ENCODE measurements at regions not wholly inside any gene's neighbourhood (a gene's known extent, or its start where the extent isn't known, plus 50 kb on each side); places are given as distances from the start of the nearest gene placed in this dataset.

GRCh38 chr6:156413154-156413553, 364.0 kb upstream of the ARID1B start:
- Histone ChIP-seq H3K27me3 (replicated peaks) (no peaks in the 10 kb centered on the region), H3K27ac (no peak overlapping the region), H3K4me3 (no peak overlapping the region), H3K4me1 (replicated peaks) (peaks cover 7% of the 10 kb centered on the region; the same call in 1 of the 2 replicates), H3K36me3 (no peaks in the 10 kb centered on the region), H3K9me3 (replicated peaks) (no peaks in the 10 kb centered on the region)
- no peak for DNase-seq (ENCODE audit: low read depth in 1 of 2, low spot score in 2 of 2)

DNA sequence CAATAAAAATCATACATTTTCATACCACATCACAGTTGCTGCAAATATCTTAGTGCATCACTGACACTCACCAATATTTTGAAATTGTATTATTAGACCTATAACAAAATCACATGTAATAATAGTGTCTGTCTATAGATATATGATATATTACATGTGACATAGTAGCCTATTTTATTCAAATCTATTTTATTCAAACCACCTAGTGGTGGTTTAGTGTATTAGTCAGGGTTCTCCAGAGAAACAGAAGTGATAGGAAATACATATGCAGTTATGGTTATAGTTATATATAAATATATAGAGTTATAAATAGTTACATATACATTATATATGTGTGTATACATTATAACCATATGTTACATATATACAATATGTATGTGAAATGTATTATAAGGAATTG, 366.5 kb upstream of the ARID1B start:
- no peaks in the 10 kb centered on the region for H3K36me3 ChIP-seq
- no peaks in the 10 kb centered on the region for H3K9me3 ChIP-seq (replicated peaks)
- no peak overlapping the region for H3K27ac ChIP-seq
- peaks cover 7% of the 10 kb centered on the region; the same call in 1 of the 2 replicates for H3K4me1 ChIP-seq (replicated peaks)
- DNase-seq (ENCODE audit: low read depth in 1 of 2, low spot score in 2 of 2), result no peak
- no peaks in the 10 kb centered on the region for H3K27me3 ChIP-seq (replicated peaks)
- no peak overlapping the region for H3K4me3 ChIP-seq

DNA sequence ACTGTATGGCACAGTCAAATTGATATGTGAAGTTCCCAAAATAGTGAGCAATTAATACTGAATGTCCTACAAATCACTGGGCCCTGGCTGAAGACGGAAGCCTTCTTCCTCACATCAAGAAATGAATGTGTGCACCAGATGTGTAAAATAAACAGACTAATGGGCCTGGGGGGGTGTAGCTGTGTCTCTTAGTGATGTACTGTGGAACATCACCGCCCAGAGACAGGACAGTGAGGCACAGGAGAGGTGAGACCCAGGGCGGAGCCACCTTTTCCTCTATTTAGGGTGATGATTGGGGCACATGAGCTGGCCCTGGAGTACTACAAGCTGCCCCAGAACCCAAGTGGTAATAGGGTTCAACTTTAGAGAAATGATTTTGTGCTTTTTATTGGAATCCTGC, 368.5 kb upstream of the ARID1B start:
- H3K36me3 ChIP-seq, result no peaks in the 10 kb centered on the region
- no peak overlapping the region for H3K27ac ChIP-seq
- no peaks in the 10 kb centered on the region for H3K9me3 ChIP-seq (replicated peaks)
- no peak for DNase-seq (ENCODE audit: low read depth in 1 of 2, low spot score in 2 of 2)
- no peaks in the 10 kb centered on the region for H3K27me3 ChIP-seq (replicated peaks)
- H3K4me3 ChIP-seq, result no peak overlapping the region
- peaks cover 7% of the 10 kb centered on the region; the same call in 1 of the 2 replicates for H3K4me1 ChIP-seq (replicated peaks)

- Histone ChIP-seq H3K27ac (no peak overlapping the region), H3K4me3 (no peak overlapping the region), H3K36me3 (no peaks in the 10 kb centered on the region), H3K4me1 (replicated peaks) (no peaks in the 10 kb centered on the region), H3K27me3 (replicated peaks) (no peaks in the 10 kb centered on the region), H3K9me3 (replicated peaks) (no peaks in the 10 kb centered on the region)
- no peak for DNase-seq (ENCODE audit: low read depth in 1 of 2, low spot score in 2 of 2)
These were observed 369.8 kb upstream of the ARID1B start for GRCh38 chr6:156407334-156407733.

DNA sequence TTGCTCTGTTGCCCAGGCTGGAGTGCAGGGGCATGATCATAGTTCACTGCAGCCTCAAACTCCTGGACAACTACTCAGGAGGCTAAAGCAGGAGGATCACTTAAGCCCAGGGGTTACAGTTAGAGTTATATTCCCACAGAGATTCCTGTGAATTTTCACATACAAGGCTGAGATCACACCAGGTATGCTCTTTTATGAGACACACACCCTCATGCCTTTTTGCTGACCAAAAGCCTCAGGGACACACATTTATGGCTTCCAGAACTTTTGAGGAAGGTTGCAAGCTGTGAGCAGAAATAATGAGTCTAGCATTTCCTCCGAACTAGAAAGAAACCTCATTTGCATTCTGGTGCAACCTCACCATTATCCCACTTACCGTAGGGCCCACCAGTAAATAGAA, 370.5 kb upstream of the ARID1B start:
- Histone ChIP-seq H3K27ac (no peak overlapping the region), H3K9me3 (replicated peaks) (no peaks in the 10 kb centered on the region), H3K4me3 (no peak overlapping the region), H3K36me3 (no peaks in the 10 kb centered on the region), H3K4me1 (replicated peaks) (no peaks in the 10 kb centered on the region), H3K27me3 (replicated peaks) (no peaks in the 10 kb centered on the region)
- no peak for DNase-seq (ENCODE audit: low read depth in 1 of 2, low spot score in 2 of 2)

- Histone ChIP-seq H3K9me3 (replicated peaks) (no peaks in the 10 kb centered on the region), H3K36me3 (no peaks in the 10 kb centered on the region), H3K27me3 (replicated peaks) (no peaks in the 10 kb centered on the region), H3K4me1 (replicated peaks) (no peaks in the 10 kb centered on the region), H3K4me3 (no peak overlapping the region), H3K27ac (no peak overlapping the region)
- no peak for DNase-seq (ENCODE audit: low read depth in 1 of 2, low spot score in 2 of 2)
These were observed 371.1 kb upstream of the ARID1B start for GRCh38 chr6:156406099-156406498.

- Histone ChIP-seq H3K36me3 (no peaks in the 10 kb centered on the region), H3K9me3 (replicated peaks) (no peaks in the 10 kb centered on the region), H3K4me1 (replicated peaks) (no peaks in the 10 kb centered on the region)
These were observed 374.6 kb upstream of the ARID1B start for GRCh38 chr6:156402628-156403027.

DNA sequence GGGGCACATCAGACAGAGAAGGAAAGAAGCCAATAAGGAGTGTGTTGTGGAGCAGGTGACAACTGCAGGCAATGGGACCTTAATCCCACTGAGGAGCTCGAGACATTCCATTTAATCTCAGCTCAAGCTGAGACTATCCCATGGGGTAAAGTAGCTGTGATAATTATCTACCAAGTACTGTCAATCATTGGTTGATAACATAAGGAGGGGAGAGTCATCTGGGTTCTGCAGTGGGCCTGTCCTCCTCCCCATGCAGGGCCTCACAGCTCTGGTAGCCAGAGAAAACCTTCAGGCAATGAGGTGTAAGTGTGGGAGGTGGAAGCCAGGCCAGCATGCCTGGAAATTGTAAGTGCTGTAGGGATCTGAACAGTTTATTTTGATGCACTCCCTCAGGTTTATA, 375.0 kb upstream of the ARID1B start:
- H3K4me3 ChIP-seq, result no peak overlapping the region
- H3K27ac ChIP-seq, result no peak overlapping the region
- H3K27me3 ChIP-seq (replicated peaks), result no peaks in the 10 kb centered on the region
- H3K4me1 ChIP-seq (replicated peaks), result no peaks in the 10 kb centered on the region
- no peaks in the 10 kb centered on the region for H3K9me3 ChIP-seq (replicated peaks)
- DNase-seq (ENCODE audit: low read depth in 1 of 2, low spot score in 2 of 2), result no peak
- H3K36me3 ChIP-seq, result no peaks in the 10 kb centered on the region

More at GRCh38 chr6:156402628-156403027, 374.6 kb upstream of the ARID1B start:
- Histone ChIP-seq H3K4me3 (no peak overlapping the region), H3K27me3 (replicated peaks) (no peaks in the 10 kb centered on the region), H3K27ac (no peak overlapping the region)
- no peak for DNase-seq (ENCODE audit: low read depth in 1 of 2, low spot score in 2 of 2)

DNA sequence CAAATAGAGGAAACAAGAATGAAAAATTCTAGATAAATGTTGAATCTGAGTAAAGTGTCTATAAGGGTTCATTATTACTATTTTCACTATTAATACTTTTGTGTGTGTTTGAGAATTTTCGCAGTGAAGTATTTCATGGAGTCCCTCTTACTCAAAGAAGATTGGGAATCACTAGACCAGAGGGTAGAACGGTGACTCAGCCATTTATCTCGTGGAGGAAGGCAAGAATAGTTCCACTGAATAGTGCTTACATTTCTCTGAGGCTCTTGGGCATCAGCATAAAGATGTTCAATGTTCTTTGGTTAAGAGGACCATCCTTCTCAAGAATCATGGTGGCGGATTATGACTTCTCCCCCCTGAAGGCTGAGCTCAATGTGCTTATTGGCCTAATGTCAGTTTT, 376.7 kb upstream of the ARID1B start:
- Histone ChIP-seq H3K9me3 (replicated peaks) (no peaks in the 10 kb centered on the region), H3K4me3 (no peak overlapping the region), H3K27me3 (replicated peaks) (no peaks in the 10 kb centered on the region), H3K36me3 (no peaks in the 10 kb centered on the region), H3K4me1 (replicated peaks) (no peaks in the 10 kb centered on the region), H3K27ac (no peak overlapping the region)
- DNase-seq (ENCODE audit: low read depth in 1 of 2, low spot score in 2 of 2), result no peak

DNA sequence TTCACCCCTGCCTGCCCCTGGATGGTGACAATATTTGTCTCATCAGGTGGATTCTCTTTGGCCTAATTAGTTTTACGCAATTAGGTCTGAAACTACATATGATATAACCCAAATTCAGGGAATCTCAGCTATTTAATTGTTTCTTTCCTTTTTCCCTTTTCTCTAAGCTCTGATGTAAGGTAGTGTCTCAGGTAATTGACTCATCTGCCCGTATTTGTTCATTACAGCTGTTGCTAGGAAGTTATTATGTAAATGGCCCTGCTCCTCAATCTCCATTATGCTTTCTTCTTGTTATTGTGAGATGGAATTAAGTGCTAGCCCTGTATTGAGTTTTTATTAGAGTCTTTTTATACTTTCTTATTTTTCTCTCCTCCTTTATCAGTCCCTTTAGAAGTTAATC, 378.2 kb upstream of the ARID1B start:
- H3K4me3 ChIP-seq, result no peak overlapping the region
- H3K36me3 ChIP-seq, result no peaks in the 10 kb centered on the region
- H3K9me3 ChIP-seq (replicated peaks), result no peaks in the 10 kb centered on the region
- H3K27me3 ChIP-seq (replicated peaks), result no peaks in the 10 kb centered on the region
- no peak for DNase-seq (ENCODE audit: low read depth in 1 of 2, low spot score in 2 of 2)
- no peaks in the 10 kb centered on the region for H3K4me1 ChIP-seq (replicated peaks)
- H3K27ac ChIP-seq, result no peak overlapping the region

GRCh38 chr6:156398371-156398770, 378.8 kb upstream of the ARID1B start:
- no peak for DNase-seq (ENCODE audit: low read depth in 1 of 2, low spot score in 2 of 2)
- H3K4me3 ChIP-seq, result no peak overlapping the region
- H3K4me1 ChIP-seq (replicated peaks), result no peaks in the 10 kb centered on the region
- no peaks in the 10 kb centered on the region for H3K27me3 ChIP-seq (replicated peaks)
- H3K27ac ChIP-seq, result no peak overlapping the region
- H3K36me3 ChIP-seq, result no peaks in the 10 kb centered on the region
- no peaks in the 10 kb centered on the region for H3K9me3 ChIP-seq (replicated peaks)

DNA sequence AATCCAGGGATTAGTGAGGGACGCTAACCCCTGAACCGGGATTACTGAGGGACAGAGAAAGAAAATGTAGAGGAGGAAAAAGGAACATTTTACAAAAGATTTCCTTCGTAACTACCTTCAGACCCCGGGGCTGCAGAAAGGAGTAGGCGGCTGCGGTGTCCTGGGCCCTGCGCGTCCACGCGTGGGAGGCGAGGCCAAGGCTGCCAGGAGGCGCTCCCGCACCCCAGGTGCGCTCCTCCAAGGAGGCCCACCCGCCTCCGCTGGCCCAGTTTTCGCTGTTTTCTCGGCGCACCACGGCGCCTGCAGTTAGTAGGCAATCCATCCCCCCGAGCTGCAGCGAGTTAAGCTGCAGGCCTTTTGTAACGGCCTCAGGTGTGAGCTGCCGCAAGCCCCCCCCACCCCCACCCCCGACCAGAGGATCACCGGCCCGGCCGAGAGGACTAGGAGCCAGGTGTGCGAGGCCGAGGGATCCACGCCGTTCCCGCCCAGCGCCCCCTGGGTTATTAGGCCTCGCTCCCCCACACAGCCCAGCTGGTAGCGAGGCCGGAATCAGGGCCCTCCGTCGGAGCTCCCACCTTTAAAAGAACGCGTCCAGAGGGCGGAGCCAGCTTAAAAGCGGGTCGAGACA, 380.3 kb upstream of the ARID1B start:
- Histone ChIP-seq H3K4me3 (no peak overlapping the region), H3K36me3 (no peaks in the 10 kb centered on the region)
- no peak for DNase-seq (ENCODE audit: low read depth in 1 of 2, low spot score in 2 of 2)

GRCh38 chr6:156396068-156396771, 381.0 kb upstream of the ARID1B start:
- Histone ChIP-seq H3K4me1 (replicated peaks) (no peaks in the 10 kb centered on the region), H3K4me3 (no peak overlapping the region), H3K36me3 (no peaks in the 10 kb centered on the region), H3K9me3 (replicated peaks) (no peaks in the 10 kb centered on the region), H3K27ac (no peak overlapping the region), H3K27me3 (replicated peaks) (no peaks in the 10 kb centered on the region)
- DNase-seq (ENCODE audit: low read depth in 1 of 2, low spot score in 2 of 2), result no peak

More for the DNA sequence above, 380.3 kb upstream of the ARID1B start:
- Histone ChIP-seq H3K27me3 (replicated peaks) (no peaks in the 10 kb centered on the region), H3K4me1 (replicated peaks) (no peaks in the 10 kb centered on the region), H3K27ac (no peak overlapping the region), H3K9me3 (replicated peaks) (no peaks in the 10 kb centered on the region)

DNA sequence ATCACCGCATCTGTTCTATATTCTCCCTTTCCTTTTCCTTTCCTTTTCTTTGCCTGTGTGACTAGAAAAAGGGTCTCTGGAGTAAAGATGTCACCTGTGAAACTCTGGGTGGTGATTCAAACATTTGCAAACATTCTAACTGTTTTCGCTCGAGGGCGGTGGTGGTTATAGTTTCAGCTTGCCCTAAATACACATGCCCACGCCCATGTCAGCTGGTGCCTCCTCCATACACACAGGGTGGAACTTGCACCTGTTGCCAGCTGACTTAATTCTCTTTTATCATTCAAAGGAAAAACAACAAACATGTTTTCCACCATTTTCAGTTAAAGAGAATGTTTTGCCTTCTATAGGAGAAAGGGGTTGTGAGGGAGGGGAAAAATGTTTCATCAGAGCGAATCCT, 381.9 kb upstream of the ARID1B start:
- H3K27me3 ChIP-seq (replicated peaks), result no peaks in the 10 kb centered on the region
- no peak overlapping the region for H3K4me3 ChIP-seq
- no peaks in the 10 kb centered on the region for H3K36me3 ChIP-seq
- H3K4me1 ChIP-seq (replicated peaks), result no peaks in the 10 kb centered on the region
- H3K9me3 ChIP-seq (replicated peaks), result no peaks in the 10 kb centered on the region
- no peak for DNase-seq (ENCODE audit: low read depth in 1 of 2, low spot score in 2 of 2)
- no peak overlapping the region for H3K27ac ChIP-seq

Measured in SJSA1 (cell line).